PC-9 (cell line): ENCODE measurements at regions not wholly inside any gene's neighbourhood (a gene's known extent, or its start where the extent isn't known, plus 50 kb on each side); places are given as distances from the start of the nearest gene placed in this dataset.
"Not testable (repeated sequence)": the region's sequence is repeated elsewhere in the genome, so short reads cannot be mapped to it uniquely, and the experiment has no call there.

ENCODE experiments used
- BruUV-seq: library from RNA; stranded (reverse); fragments of 400-500 nt; replicated peaks from 2 replicates; lab custom pipeline; 2021; lab: Mats Ljungman, UMichigan
- CTCF ChIA-PET: fragments of 300-600 bp; sonication (Branson Sonifier 250); formaldehyde crosslinking; loops from one replicate; lab custom pipeline; 2022; ENCODE audit warnings: antibody characterized with exemption; lab: Charles Lee
- POLR2A ChIA-PET: fragments of 300-600 bp; sonication (Branson Sonifier 250); formaldehyde crosslinking; loops from one replicate; lab custom pipeline; 2022; ENCODE audit warnings: antibody characterized with exemption; ENCODE audit not compliant: unreplicated experiment; lab: Charles Lee
- DNase-seq, 2 experiments: peaks; one replicate each; pipeline versions ENCODE4 v3.0.0 to v3.0.0-alpha.2; 2015 to 2022; ENCODE audit warnings: mixed read lengths in 1 of 2
- H2AFZ ChIP-seq: fragments of 200-600 bp; sonication (generic); 2 replicates; pipeline ENCODE4 v1.8.1; 2017; ENCODE audit warnings: antibody characterized with exemption
- H3F3A ChIP-seq: fragments of 200-600 bp; sonication (generic); 2 replicates; pipeline ENCODE4 v1.8.1; 2017; ENCODE audit warnings: antibody characterized with exemption, mild to moderate bottlenecking, low read depth; ENCODE audit not compliant: insufficient read depth
- H3K27ac ChIP-seq: fragments of 200-600 bp; sonication (generic); 2 replicates; pipeline ENCODE4 v1.6.1; 2016; ENCODE audit warnings: mixed run types
- H3K27me3 ChIP-seq: fragments of 200-600 bp; sonication (generic); 2 replicates; pipeline ENCODE4 v1.6.1; 2016; ENCODE audit warnings: low read depth, mixed run types; ENCODE audit not compliant: insufficient read depth
- H3K36me3 ChIP-seq: fragments of 200-600 bp; sonication (generic); 2 replicates; pipeline ENCODE4 v1.6.1; 2016; ENCODE audit warnings: low read depth, mixed run types
- H3K4me1 ChIP-seq: fragments of 200-600 bp; sonication (generic); replicated peaks from 2 replicates; pipeline ENCODE4 v1.6.1; 2016; ENCODE audit warnings: mixed run types; ENCODE audit not compliant: insufficient read depth
- H3K4me2 ChIP-seq: fragments of 200-600 bp; sonication (generic); 2 replicates; pipeline ENCODE4 v1.6.1; 2017; ENCODE audit warnings: mixed run types
- H3K4me3 ChIP-seq: fragments of 200-600 bp; sonication (generic); 2 replicates; pipeline ENCODE4 v1.6.1; 2016; ENCODE audit warnings: mixed run types
- H3K79me2 ChIP-seq: fragments of 200-600 bp; sonication (generic); 2 replicates; pipeline ENCODE4 v1.6.1; 2017; ENCODE audit warnings: low read depth, mixed run types
- H3K9me2 ChIP-seq: fragments of 200-600 bp; sonication (generic); 2 replicates; pipeline ENCODE4 v1.8.1; 2017; ENCODE audit warnings: mild to moderate bottlenecking; ENCODE audit not compliant: insufficient read depth
- H3K9me3 ChIP-seq: fragments of 200-600 bp; sonication (generic); 2 replicates; pipeline ENCODE4 v1.8.1; 2016; ENCODE audit warnings: low read depth; ENCODE audit not compliant: insufficient read depth
- H4K20me1 ChIP-seq: fragments of 200-600 bp; sonication (generic); 2 replicates; pipeline ENCODE4 v1.8.1; 2017; ENCODE audit not compliant: insufficient read depth
- EZH2 ChIP-seq: fragments of 200-600 bp; sonication (generic); IDR thresholded peaks from 2 replicates; pipeline ENCODE4 v1.8.0; 2017; ENCODE audit warnings: antibody characterized with exemption, low read depth
- intact Hi-C: fragments of 100-400 bp; cut with micrococcal nuclease; formaldehyde crosslinking; loops from one replicate; pipeline ENCODE4 v1.10.0; 2022; ENCODE audit not compliant: unreplicated experiment
- TF ChIP-seq, protein P1 (sequence below): fragments of 200-600 bp; sonication (generic); conservative IDR thresholded peaks from 2 replicates; pipeline ENCODE4 v1.6.1; 2017; ENCODE audit warnings: mixed run types, antibody characterized with exemption, mild to moderate bottlenecking, moderate library complexity

DNA sequence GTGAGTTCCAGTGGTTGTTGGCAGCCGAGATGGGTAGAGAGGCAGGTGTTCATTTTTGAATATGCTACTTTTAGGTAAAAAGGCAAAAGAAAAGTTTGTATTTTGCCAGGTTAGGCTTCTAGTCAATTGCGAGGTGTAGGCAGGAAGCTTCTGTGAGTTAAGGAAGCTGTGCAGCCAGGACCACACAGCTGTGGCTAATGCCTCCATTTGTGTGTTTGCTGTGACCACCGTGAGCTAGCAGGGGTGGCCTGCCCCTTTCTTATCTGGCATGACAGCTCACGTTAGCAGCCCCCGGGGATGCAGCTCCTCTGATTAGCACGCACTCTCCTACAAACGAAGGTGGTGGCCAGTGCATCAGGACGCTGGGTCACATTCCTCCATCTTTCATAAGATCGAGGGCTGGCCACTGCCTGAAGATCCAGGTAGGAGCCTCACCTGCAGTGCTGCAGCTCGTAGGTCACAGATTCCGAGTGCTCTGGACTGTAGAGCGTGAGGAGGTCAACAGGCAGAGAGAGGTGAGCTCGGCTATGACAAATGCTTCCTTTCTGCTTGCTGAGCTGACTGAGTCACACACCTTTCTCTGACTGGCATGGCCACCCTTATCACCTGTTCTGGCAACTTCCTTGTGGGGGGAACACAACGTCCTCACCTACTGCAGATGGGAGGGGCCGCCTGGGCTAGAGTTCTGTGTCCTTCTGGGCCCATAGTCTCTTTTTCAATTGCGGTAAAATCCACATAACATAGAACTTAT is 244.4 kb downstream of the HS3ST3B1 start:
- no peak overlapping the region for H3K4me3 ChIP-seq
- no peaks in the 10 kb centered on the region for H3K36me3 ChIP-seq
- intact Hi-C loops, result no loop called here
- no peak overlapping the region for H3K27ac ChIP-seq
- no peaks in the 10 kb centered on the region for H3F3A ChIP-seq
- BruUV-seq, result no TSS peak
- no peaks in the 10 kb centered on the region for H3K79me2 ChIP-seq
- no peaks in the 10 kb centered on the region for H3K9me2 ChIP-seq
- no peak overlapping the region for H3K4me2 ChIP-seq
- no peak overlapping the region for H2AFZ ChIP-seq
- no peak for DNase-seq
- no peaks in the 10 kb centered on the region; the same call in 1 of the 2 replicates for H3K27me3 ChIP-seq
- H3K9me3 ChIP-seq, result no peaks in the 10 kb centered on the region
- TF ChIP-seq EZH2, result no peak
- TF ChIP-seq, protein P1, sequence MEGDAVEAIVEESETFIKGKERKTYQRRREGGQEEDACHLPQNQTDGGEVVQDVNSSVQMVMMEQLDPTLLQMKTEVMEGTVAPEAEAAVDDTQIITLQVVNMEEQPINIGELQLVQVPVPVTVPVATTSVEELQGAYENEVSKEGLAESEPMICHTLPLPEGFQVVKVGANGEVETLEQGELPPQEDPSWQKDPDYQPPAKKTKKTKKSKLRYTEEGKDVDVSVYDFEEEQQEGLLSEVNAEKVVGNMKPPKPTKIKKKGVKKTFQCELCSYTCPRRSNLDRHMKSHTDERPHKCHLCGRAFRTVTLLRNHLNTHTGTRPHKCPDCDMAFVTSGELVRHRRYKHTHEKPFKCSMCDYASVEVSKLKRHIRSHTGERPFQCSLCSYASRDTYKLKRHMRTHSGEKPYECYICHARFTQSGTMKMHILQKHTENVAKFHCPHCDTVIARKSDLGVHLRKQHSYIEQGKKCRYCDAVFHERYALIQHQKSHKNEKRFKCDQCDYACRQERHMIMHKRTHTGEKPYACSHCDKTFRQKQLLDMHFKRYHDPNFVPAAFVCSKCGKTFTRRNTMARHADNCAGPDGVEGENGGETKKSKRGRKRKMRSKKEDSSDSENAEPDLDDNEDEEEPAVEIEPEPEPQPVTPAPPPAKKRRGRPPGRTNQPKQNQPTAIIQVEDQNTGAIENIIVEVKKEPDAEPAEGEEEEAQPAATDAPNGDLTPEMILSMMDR, result no peak
- no peaks in the 10 kb centered on the region for H4K20me1 ChIP-seq
- ChIA-PET CTCF (no interaction called here), POLR2A (no interaction called here)
- no peaks in the 10 kb centered on the region for H3K4me1 ChIP-seq

DNA sequence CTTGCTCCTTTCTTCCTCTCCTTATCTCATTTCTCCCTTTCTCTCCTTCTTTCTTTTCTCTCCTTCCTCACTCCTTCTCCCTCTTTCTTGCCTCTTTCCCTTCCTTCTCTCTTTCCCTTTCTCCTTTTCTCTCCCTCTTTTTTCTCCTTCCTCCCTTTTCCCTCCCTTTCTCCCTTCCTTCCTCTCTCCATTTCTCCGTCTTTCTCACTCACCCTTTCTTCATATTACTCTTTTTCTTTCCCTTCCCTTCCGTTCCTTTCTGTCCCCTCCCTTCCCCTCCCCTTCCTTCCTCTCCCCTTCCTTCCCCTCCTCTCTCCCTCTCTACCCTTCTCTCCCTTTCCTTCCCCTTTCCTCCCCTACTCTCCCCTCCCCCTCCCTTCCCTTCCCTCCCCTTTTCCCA is 240.8 kb downstream of the HS3ST3B1 start:
- Histone ChIP-seq H3K27ac (no peak overlapping the region), H3K79me2 (no peaks in the 10 kb centered on the region), H2AFZ (no peak overlapping the region), H3K4me3 (no peak overlapping the region), H4K20me1 (no peaks in the 10 kb centered on the region), H3K36me3 (no peaks in the 10 kb centered on the region), H3K4me1 (no peaks in the 10 kb centered on the region), H3K27me3 (no peaks in the 10 kb centered on the region), H3K9me3 (no peaks in the 10 kb centered on the region), H3K9me2 (no peaks in the 10 kb centered on the region), H3F3A (no peaks in the 10 kb centered on the region), H3K4me2 (no peak overlapping the region)
- intact Hi-C loops, result no loop called here
- CTCF ChIA-PET, result no interaction called here
- POLR2A ChIA-PET, result no interaction called here
- DNase-seq, result no peak
- TF ChIP-seq, protein P1, result no peak
- no TSS peak for BruUV-seq

DNA sequence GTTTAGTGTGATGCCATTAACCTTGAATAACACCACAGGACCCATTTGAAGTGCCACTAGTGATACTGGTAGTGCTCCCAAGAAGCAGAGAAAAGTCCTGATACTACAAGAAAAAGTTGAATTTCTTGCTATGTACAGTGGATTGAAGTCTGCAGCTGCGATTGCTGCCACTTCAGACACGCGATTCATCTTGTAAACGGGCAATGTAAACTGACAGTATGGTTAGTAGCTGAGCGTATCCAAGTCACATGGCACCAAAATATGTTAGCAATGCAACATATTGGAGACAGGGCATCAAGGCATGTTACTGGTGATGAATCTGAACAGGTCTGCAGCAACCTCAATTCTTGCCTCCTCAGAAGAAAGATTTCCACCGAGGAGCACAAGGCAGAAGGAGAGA is 238.9 kb downstream of the HS3ST3B1 start:
- CTCF ChIA-PET, result interaction anchor here (0.7 kb wide), 1 partner anchor 838 kb away, joined by 6 read pairs; no protein-coding TSS in a partner anchor
- no peaks in the 10 kb centered on the region for H3K79me2 ChIP-seq

DNA sequence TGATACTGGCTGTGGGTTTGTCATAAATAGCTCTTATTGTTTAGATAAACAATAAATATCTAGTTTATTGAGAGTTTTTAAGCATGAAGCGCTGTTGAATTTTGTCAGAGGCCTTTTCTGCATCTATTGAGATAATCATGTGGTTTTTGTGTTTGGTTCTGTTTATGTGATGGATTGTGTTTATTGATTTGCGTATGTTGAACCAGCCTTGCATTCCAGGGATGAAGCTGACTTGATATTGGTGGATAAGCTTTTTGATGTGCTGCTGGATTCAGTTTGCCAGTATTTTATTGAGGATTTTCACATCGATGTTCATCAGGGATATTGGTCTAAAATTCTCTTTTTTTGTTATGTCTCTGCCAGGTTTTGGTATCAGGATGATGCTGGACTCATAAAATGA is 231.4 kb downstream of the HS3ST3B1 start:
- CTCF ChIA-PET, result not testable (repeated sequence)

More for the DNA sequence above, 238.9 kb downstream of the HS3ST3B1 start:
- no peak overlapping the region for H3K4me3 ChIP-seq
- BruUV-seq, result no TSS peak
- H3K27me3 ChIP-seq, result no peaks in the 10 kb centered on the region
- no peaks in the 10 kb centered on the region for H3K4me1 ChIP-seq
- no peaks in the 10 kb centered on the region for H3K36me3 ChIP-seq
- no peaks in the 10 kb centered on the region for H3K9me3 ChIP-seq
- H3K4me2 ChIP-seq, result no peak overlapping the region
- POLR2A ChIA-PET, result no interaction called here
- H4K20me1 ChIP-seq, result no peaks in the 10 kb centered on the region
- no peaks in the 10 kb centered on the region for H3F3A ChIP-seq
- DNase-seq, result no peak
- H3K9me2 ChIP-seq, result no peaks in the 10 kb centered on the region
- TF ChIP-seq, protein P1, result no peak
- TF ChIP-seq EZH2, result no peak
- H2AFZ ChIP-seq, result no peak overlapping the region
- H3K27ac ChIP-seq, result no peak overlapping the region
- intact Hi-C loops, result no loop called here

More for the DNA sequence above, 231.4 kb downstream of the HS3ST3B1 start:
- H3K4me2 ChIP-seq, H3K4me3 ChIP-seq, H3K79me2 ChIP-seq, H3K9me3 ChIP-seq, H4K20me1 ChIP-seq, DNase-seq, H3K4me1 ChIP-seq, H3F3A ChIP-seq, H2AFZ ChIP-seq, intact Hi-C loops, BruUV-seq, H3K9me2 ChIP-seq, H3K36me3 ChIP-seq, POLR2A ChIA-PET, H3K27me3 ChIP-seq, H3K27ac ChIP-seq: not testable (repeated sequence)
